Activated CD8-positive, alpha-beta memory T cell treated with anti-CD3 and anti-CD28 coated beads for 36 hours (primary cell): ENCODE measurements at regions not wholly inside any gene's neighbourhood (a gene's known extent, or its start where the extent isn't known, plus 50 kb on each side); places are given as distances from the start of the nearest gene placed in this dataset.

Experiments used
- CTCF ChIA-PET: fragments of 350-600 bp; sonication (Branson Sonifier 250); formaldehyde crosslinking; loops from one replicate; lab custom pipeline; 2021; ENCODE audit warnings: antibody characterized with exemption; lab: Charles Lee
- POLR2A ChIA-PET: fragments of 350-600 bp; sonication (Branson Sonifier 250); formaldehyde crosslinking; loops from one replicate; lab custom pipeline; 2021; ENCODE audit warnings: antibody characterized with exemption; lab: Charles Lee

- ChIA-PET POLR2A (no interaction called here), CTCF (no interaction called here)
Measured at GRCh38 chr5:167786871-167787578, 504.4 kb upstream of the WWC1 start.

GRCh38 chr5:167790045-167790444 is 501.4 kb upstream of the WWC1 start:
- CTCF ChIA-PET, result no interaction called here
- POLR2A ChIA-PET, result no interaction called here

GRCh38 chr5:167790462-167791260 is 500.8 kb upstream of the WWC1 start:
- POLR2A ChIA-PET, result no interaction called here
- CTCF ChIA-PET, result no interaction called here

GRCh38 chr5:167792514-167792913 is 498.9 kb upstream of the WWC1 start:
- ChIA-PET CTCF (no interaction called here), POLR2A (no interaction called here)

DNA sequence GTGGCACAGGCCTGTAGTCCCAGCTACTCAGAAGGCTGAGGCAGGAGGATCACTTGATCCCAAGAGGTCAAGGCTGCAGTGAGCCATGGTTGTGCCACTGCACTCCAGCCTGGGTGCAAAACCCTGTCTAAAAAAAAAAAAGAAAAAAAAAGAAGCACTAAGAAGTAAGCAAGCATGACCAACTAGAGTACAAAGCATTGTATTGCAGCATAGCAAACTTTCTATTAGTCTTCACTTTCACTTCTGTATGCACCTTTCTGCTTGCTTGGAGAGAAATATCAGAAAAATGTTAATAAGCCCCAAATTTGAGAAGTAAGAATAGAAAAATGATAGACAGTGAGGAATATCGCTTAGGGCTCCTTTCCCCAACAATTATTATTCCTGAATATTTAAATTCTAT is 497.7 kb upstream of the WWC1 start:
- CTCF ChIA-PET, result no interaction called here
- POLR2A ChIA-PET, result no interaction called here

DNA sequence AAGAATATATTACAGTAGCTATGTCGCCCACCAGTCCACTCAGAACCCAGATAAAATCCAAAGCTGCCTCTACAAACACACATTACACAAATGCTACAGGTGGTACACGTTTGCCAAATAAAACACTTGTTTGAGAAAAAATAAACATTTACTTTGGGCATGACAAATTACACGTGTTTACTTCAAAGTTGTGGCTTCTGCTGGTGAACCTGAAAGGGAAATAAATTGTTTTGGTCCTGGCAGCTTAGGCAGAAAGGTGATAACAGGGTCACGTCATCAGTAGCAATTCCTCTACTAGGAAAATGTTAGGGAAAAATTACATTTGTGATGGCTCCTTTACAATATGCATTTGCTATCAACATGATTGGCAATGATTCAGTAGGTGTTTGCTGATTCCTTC is 497.3 kb upstream of the WWC1 start:
- CTCF ChIA-PET, result no interaction called here
- POLR2A ChIA-PET, result no interaction called here

- CTCF ChIA-PET, result no interaction called here
- POLR2A ChIA-PET, result no interaction called here
Measured at GRCh38 chr5:167796672-167797071, 494.8 kb upstream of the WWC1 start.

- POLR2A ChIA-PET, result no interaction called here
- CTCF ChIA-PET, result no interaction called here
Measured at GRCh38 chr5:167797933-167798332, 493.5 kb upstream of the WWC1 start.

DNA sequence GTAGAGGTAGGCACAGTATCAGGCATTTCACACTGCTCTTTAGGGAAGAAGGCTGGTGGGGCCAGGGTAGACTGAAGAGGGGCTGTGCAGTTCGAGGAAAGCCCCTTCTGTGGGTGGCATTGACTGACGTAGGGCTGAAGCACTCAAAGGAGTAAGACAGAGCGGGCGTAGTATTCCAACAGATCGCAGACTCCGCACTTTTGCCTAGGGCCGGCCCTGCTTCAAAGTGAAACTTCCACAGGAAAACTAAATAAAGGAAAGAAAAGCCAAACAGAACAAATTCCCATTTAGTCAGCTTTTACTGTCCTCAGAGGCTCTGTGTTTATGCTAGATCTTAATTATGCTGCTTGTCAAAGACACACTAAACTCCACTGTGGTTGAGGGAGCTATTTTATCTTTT is 493.0 kb upstream of the WWC1 start:
- POLR2A ChIA-PET, result no interaction called here
- CTCF ChIA-PET, result no interaction called here

DNA sequence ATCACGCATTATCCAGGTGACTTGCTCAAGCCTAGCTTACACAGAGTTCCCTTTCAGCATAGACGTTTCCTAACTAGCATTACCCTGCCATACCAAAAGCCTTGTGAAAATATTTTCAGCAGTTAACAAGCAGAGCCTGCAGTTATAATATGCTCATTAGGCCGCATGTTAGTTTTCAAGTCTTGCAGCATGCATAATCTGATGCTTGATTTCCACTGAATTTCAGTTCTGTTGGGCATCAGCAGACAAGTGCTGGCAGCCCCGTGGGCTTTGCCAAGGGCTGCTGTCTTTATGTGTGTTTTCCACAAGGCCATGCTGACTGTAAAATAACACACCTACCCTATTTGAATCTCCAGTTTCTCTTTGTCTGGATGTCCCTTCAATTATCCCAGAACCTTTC is 491.0 kb upstream of the WWC1 start:
- POLR2A ChIA-PET, result no interaction called here
- CTCF ChIA-PET, result no interaction called here

DNA sequence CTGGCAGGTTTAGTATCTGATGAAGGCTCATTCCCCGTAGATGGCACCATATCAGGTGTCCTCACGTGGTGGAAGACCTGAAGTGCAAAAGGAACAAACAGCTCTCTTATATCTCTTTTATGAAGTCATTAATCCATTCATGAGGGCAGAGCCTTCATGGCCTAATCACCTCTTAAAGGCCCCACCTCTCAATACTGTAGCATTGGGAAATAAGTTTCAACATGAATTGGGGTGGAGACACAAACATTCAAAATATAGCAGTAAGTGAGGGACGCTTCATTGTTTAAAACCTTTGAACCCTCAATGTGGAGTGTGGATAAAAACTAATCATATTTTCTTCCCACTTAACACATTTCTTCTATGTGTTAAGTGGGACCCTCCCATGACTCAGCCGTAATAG is 489.4 kb upstream of the WWC1 start:
- POLR2A ChIA-PET, result no interaction called here
- CTCF ChIA-PET, result no interaction called here

- CTCF ChIA-PET, result no interaction called here
- POLR2A ChIA-PET, result no interaction called here
Measured at GRCh38 chr5:167802755-167803431, 488.6 kb upstream of the WWC1 start.

DNA sequence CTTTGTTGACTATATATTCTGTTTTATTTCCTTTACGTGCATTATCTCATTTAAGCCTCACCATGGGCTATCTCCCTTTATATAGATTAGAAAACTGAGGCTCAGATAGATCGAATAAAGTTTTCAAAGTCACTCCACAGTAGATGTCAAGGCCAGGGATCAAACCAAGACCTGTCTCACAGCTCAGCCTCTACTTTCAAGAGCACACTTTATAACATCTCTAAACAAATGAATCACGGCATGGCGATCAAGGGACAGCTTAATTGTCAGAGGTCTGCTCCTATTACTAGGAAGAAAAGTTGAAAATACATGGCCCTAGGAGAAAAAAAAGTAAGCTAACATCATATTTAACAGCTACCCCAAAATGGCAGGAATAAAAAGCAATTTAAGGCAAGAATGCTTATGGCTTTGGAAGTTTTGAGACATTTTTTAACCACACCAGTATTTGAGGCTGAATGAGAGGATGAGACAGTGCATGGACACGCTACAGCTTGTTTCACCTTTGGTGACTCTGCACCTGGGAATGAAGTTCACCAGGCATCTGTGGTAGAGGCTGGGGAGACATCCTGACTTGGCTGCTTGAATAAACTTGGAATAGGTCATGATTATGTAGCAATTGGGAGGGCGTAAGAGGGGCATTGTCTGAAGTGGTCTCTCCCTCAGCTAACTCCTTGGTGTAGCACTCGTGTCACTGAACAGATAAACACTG is 486.8 kb upstream of the WWC1 start:
- POLR2A ChIA-PET, result no interaction called here
- CTCF ChIA-PET, result no interaction called here

- POLR2A ChIA-PET, result no interaction called here
- CTCF ChIA-PET, result no interaction called here
Measured at GRCh38 chr5:167810573-167810972, 480.9 kb upstream of the WWC1 start.

DNA sequence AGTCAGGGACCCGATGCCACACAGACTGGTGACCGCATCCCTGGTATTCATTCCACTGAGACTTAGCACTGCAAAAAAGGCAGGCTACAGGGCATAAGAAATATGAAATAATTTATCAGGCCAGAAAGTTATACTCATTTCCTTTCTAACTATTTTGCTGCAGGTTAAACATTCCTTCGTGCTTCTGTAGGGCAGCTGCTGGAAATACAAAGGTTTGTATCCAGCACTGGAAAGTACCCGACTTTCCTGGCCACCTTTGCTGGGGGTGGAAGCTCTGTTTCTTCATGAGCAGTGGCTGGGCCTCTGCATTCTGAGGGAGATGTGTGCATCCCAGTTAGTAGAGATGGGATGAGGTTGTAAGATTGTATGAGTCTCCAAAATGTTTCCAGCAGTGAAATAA is 478.6 kb upstream of the WWC1 start:
- CTCF ChIA-PET, result no interaction called here
- POLR2A ChIA-PET, result no interaction called here

GRCh38 chr5:167813389-167813788 is 478.1 kb upstream of the WWC1 start:
- POLR2A ChIA-PET, result no interaction called here

GRCh38 chr5:167814040-167814439 is 477.4 kb upstream of the WWC1 start:
- CTCF ChIA-PET, result no interaction called here
- POLR2A ChIA-PET, result no interaction called here

More at GRCh38 chr5:167813389-167813788, 478.1 kb upstream of the WWC1 start:
- CTCF ChIA-PET, result no interaction called here

DNA sequence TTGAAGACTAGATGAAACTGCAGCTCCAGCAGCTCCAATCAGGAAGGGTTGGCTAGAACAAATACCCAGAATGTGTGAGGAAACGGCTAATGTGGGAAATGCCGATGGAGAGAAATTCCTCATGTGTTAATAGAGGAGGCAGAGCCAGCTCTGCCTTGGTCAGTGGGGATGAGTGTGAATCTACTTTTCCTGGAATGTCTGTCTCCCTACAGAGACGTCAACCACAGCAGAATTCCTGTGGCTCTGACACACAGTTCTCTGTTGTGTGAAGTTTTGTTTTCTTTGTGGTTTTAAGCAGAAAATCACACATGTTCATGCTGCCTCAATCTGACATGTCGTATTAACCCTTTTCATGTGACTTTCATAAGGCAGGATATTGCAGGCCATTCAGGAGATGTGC is 476.6 kb upstream of the WWC1 start:
- ChIA-PET POLR2A (no interaction called here), CTCF (no interaction called here)

- POLR2A ChIA-PET, result no interaction called here
- CTCF ChIA-PET, result no interaction called here
Measured at GRCh38 chr5:167816354-167816753, 475.1 kb upstream of the WWC1 start.

DNA sequence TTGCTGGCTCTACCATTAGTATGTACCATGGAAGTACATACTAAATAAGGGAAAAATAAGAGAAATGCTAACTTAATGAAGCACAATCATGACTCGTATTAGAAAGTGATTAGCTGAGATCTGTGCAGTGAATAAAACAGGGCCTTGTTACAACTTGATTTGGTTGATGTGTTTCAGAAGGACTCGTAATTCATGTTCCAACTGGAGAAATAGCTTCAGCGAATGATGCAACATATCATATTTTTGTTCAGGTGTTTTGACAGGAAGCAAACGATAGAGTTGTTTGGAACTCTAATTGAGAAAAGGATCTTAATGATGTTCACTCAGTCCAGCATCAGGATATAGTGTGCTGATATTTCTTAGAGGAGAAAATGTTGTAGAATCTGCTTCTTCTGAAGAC is 474.6 kb upstream of the WWC1 start:
- ChIA-PET CTCF (no interaction called here), POLR2A (no interaction called here)
